Left ventricle myocardium inferior (tissue), 1 donor: ENCODE measurements at regions not wholly inside any gene's neighbourhood (a gene's known extent, or its start where the extent isn't known, plus 50 kb on each side); places are given as distances from the start of the nearest gene placed in this dataset.

Source experiments
- DNase-seq: peaks from one replicate; pipeline ENCODE4 v3.0.0-alpha.2; 2020
- H3K27ac ChIP-seq: fragments of 200-600 bp; replicated peaks from 2 replicates; pipeline ENCODE4 v1.8.0; 2021
- H3K27me3 ChIP-seq: fragments of 200-600 bp; 2 replicates; pipeline ENCODE4 v1.8.0; 2021; ENCODE audit warnings: low read depth
- H3K36me3 ChIP-seq: fragments of 200-600 bp; 2 replicates; pipeline ENCODE4 v1.8.0; 2021
- H3K4me1 ChIP-seq: fragments of 200-600 bp; 2 replicates; pipeline ENCODE4 v1.8.0; 2021
- H3K4me3 ChIP-seq: fragments of 200-600 bp; 2 replicates; pipeline ENCODE4 v1.8.0; 2021; ENCODE audit warnings: mild to moderate bottlenecking, moderate library complexity
- H3K9me3 ChIP-seq: fragments of 200-600 bp; replicated peaks from 2 replicates; pipeline ENCODE4 v1.8.0; 2021
- intact Hi-C: fragments of 100-400 bp; cut with micrococcal nuclease; formaldehyde crosslinking; loops from one replicate; pipeline ENCODE4 v1.11.0; 2022
- TF ChIP-seq, protein P1 (sequence below): fragments of 200-600 bp; IDR thresholded peaks from 2 replicates; pipeline ENCODE4 v1.8.0; 2021; ENCODE audit warnings: antibody characterized with exemption, mild to moderate bottlenecking, borderline replicate concordance
- donor health status: DM: no; HTN: yes; CAD: no; lungs with severe emphysema.

GRCh38 chr1:157195521-157196244 lies 57.5 kb upstream of the ETV3 start:
- no peak overlapping the region for H3K4me3 ChIP-seq

DNA sequence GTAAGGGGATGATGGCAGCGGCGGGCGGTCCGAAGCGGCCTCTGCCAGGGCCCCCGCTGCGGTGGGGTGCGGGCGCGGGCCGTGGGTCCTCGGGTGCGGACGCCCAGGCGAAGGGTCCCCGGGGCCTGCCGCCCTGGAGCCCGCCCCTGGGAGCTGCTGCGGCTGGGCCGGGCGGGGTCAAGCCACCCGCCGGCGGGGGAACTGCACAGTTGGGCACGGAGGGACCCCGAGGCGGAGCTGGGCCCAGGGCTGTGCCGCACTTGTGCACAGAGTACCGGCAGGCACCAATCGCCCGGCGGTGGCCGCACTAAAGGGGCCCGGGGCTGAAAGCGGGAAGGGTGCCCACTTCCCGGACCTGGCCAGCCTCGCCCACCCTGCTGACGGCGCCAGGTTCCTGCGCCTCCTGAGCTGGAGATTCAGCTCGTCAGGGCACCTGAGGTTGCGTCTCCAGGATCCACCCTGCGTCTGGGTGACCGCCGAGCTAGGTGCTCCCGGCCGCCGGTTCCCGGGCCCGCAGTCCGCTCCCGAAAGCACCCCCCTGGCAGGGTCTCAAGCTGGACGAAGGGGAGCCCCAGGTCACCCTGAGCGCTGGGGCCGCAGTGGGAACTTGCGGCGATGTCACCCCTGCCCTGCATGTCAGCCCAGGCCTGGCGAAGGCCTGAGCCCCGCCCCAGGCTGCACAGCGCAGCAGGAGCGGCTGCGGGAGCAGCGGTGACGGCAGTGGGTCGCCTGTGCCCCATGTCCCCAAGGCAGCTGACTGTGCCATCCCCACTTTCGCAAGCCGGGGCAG lies 56.7 kb upstream of the ETV3 start:
- H3K4me3 ChIP-seq: peak overlapping the region; percentile 47
- H3K36me3 ChIP-seq: no peaks in the 10 kb centered on the region
- no peak for DNase-seq
- intact Hi-C loops: loop anchor here (10.0 kb wide), 1 partner anchor 290 kb away; no protein-coding TSS in a partner anchor
- TF ChIP-seq, protein P1, sequence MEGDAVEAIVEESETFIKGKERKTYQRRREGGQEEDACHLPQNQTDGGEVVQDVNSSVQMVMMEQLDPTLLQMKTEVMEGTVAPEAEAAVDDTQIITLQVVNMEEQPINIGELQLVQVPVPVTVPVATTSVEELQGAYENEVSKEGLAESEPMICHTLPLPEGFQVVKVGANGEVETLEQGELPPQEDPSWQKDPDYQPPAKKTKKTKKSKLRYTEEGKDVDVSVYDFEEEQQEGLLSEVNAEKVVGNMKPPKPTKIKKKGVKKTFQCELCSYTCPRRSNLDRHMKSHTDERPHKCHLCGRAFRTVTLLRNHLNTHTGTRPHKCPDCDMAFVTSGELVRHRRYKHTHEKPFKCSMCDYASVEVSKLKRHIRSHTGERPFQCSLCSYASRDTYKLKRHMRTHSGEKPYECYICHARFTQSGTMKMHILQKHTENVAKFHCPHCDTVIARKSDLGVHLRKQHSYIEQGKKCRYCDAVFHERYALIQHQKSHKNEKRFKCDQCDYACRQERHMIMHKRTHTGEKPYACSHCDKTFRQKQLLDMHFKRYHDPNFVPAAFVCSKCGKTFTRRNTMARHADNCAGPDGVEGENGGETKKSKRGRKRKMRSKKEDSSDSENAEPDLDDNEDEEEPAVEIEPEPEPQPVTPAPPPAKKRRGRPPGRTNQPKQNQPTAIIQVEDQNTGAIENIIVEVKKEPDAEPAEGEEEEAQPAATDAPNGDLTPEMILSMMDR: no peak
- no peak overlapping the region for H3K27ac ChIP-seq
- peaks cover 82% of the 10 kb centered on the region for H3K27me3 ChIP-seq
- no peaks in the 10 kb centered on the region for H3K9me3 ChIP-seq
- peaks cover 7% of the 10 kb centered on the region for H3K4me1 ChIP-seq

More at GRCh38 chr1:157195521-157196244, 57.5 kb upstream of the ETV3 start:
- peaks cover 74% of the 10 kb centered on the region for H3K27me3 ChIP-seq
- TF ChIP-seq, protein P1: no peak
- no peaks in the 10 kb centered on the region for H3K36me3 ChIP-seq
- DNase-seq: no peak
- H3K4me1 ChIP-seq: peaks cover 7% of the 10 kb centered on the region
- H3K9me3 ChIP-seq: no peaks in the 10 kb centered on the region
- no peak overlapping the region for H3K27ac ChIP-seq
- intact Hi-C loops: loop anchor here (10.0 kb wide), 1 partner anchor 289 kb away; no protein-coding TSS in a partner anchor

- H3K27me3 ChIP-seq: peaks cover 91% of the 10 kb centered on the region
- H3K27ac ChIP-seq: no peak overlapping the region
- no peaks in the 10 kb centered on the region for H3K36me3 ChIP-seq
- intact Hi-C loops: loop anchor here (10.0 kb wide), 1 partner anchor 291 kb away; no protein-coding TSS in a partner anchor
- no peaks in the 10 kb centered on the region for H3K9me3 ChIP-seq
- DNase-seq: peak; percentile 39
- TF ChIP-seq, protein P1: peak; percentile 63
- peaks cover 7% of the 10 kb centered on the region for H3K4me1 ChIP-seq
- no peak overlapping the region for H3K4me3 ChIP-seq
These were observed 55.7 kb upstream of the ETV3 start for GRCh38 chr1:157193702-157194391.

DNA sequence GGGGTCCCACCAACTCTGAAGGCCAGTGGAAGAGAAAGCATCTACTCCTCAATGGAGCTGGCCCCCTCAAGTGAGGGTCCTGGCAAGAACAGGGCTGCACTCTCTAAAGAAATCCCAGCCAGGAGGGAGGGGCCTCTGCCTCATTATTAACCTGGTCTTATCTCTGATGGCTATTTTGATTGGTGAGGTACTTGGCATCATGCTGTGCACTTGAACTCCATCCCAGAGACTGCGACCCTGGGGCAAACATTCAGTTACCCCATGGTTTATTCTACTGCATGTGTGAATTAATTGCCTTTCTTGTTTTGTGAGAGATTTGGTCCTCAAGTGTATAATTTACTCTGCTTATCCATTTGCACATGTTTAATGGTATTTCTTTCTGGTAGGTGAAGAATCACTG lies 55.0 kb upstream of the ETV3 start:
- TF ChIP-seq, protein P1: no peak
- Histone ChIP-seq H3K27ac (no peak overlapping the region), H3K36me3 (no peaks in the 10 kb centered on the region), H3K9me3 (no peaks in the 10 kb centered on the region), H3K4me3 (no peak overlapping the region), H3K4me1 (peaks cover 7% of the 10 kb centered on the region), H3K27me3 (peaks cover 92% of the 10 kb centered on the region)
- no peak for DNase-seq
- intact Hi-C loops: loop anchor here (10.0 kb wide), 1 partner anchor 292 kb away; no protein-coding TSS in a partner anchor
